ENCODE measurements at regions not wholly inside any gene's neighbourhood (a gene's known extent, or its start where the extent isn't known, plus 50 kb on each side); places are given as distances from the start of the nearest gene placed in this dataset.

GRCh38 chr12:22938323-22938722 lies 313.4 kb downstream of the ETNK1 start:
- Mint-ChIP-seq H3K9me3 (peaks cover 0 to 2% of the 10 kb centered on the region in 2 donors), H3K36me3 (ENCODE audit: insufficient read depth) (no peaks in the 10 kb centered on the region), H3K27ac (no peak overlapping the region), H3K4me3 (no peak overlapping the region), H3K27me3 (peaks cover 7 to 10% of the 10 kb centered on the region in 2 donors), H3K4me1 (ENCODE audit: low read depth in 2 of 2) (no peaks in the 10 kb centered on the region)
- DNase-seq, result no peak
- no peak for ATAC-seq (replicated peaks)

GRCh38 chr12:22951206-22951605 lies 326.2 kb downstream of the ETNK1 start:
- Mint-ChIP-seq H3K9me3 (peaks cover 0 to 8% of the 10 kb centered on the region in 2 donors), H3K27ac (no peak overlapping the region), H3K4me3 (no peak overlapping the region), H3K36me3 (ENCODE audit: insufficient read depth) (no peaks in the 10 kb centered on the region), H3K4me1 (ENCODE audit: low read depth in 2 of 2) (no peaks in the 10 kb centered on the region), H3K27me3 (no peaks in the 10 kb centered on the region)
- no peak for DNase-seq
- no peak for ATAC-seq (replicated peaks)

GRCh38 chr12:22956690-22957089 lies 331.7 kb downstream of the ETNK1 start:
- Mint-ChIP-seq H3K4me3 (no peak overlapping the region), H3K9me3 (peaks cover 0 to 8% of the 10 kb centered on the region in 2 donors), H3K27ac (no peak overlapping the region), H3K36me3 (ENCODE audit: insufficient read depth) (no peaks in the 10 kb centered on the region), H3K27me3 (no peaks in the 10 kb centered on the region), H3K4me1 (ENCODE audit: low read depth in 2 of 2) (no peaks in the 10 kb centered on the region)
- DNase-seq (no peak), ATAC-seq (replicated peaks) (no peak)

- Mint-ChIP-seq H3K27me3 (peaks cover 0 to 10% of the 10 kb centered on the region in 2 donors), H3K27ac (no peak overlapping the region), H3K36me3 (ENCODE audit: insufficient read depth) (no peaks in the 10 kb centered on the region), H3K4me3 (no peak overlapping the region), H3K4me1 (ENCODE audit: low read depth in 2 of 2) (no peaks in the 10 kb centered on the region), H3K9me3 (no peaks in the 10 kb centered on the region)
- ATAC-seq (replicated peaks), result no peak
- no peak for DNase-seq
Measured at GRCh38 chr12:22967171-22967570, 342.2 kb downstream of the ETNK1 start.

GRCh38 chr12:22969521-22969920 lies 344.6 kb downstream of the ETNK1 start:
- no peaks in the 10 kb centered on the region for H3K4me1 Mint-ChIP-seq (ENCODE audit: low read depth in 2 of 2)
- no peak for DNase-seq
- ATAC-seq (replicated peaks), result no peak
- H3K4me3 Mint-ChIP-seq, result no peak overlapping the region
- H3K27ac Mint-ChIP-seq, result no peak overlapping the region
- no peaks in the 10 kb centered on the region for H3K36me3 Mint-ChIP-seq (ENCODE audit: insufficient read depth)
- peaks cover 0 to 10% of the 10 kb centered on the region in 2 donors for H3K27me3 Mint-ChIP-seq
- no peaks in the 10 kb centered on the region for H3K9me3 Mint-ChIP-seq

GRCh38 chr12:22971247-22971646 lies 346.3 kb downstream of the ETNK1 start:
- Mint-ChIP-seq H3K9me3 (no peaks in the 10 kb centered on the region), H3K36me3 (ENCODE audit: insufficient read depth) (no peaks in the 10 kb centered on the region), H3K4me3 (no peak overlapping the region), H3K27me3 (no peaks in the 10 kb centered on the region), H3K4me1 (ENCODE audit: low read depth in 2 of 2) (no peaks in the 10 kb centered on the region), H3K27ac (no peak overlapping the region)
- no peak for ATAC-seq (replicated peaks)
- no peak for DNase-seq

GRCh38 chr12:22971701-22972191 lies 346.8 kb downstream of the ETNK1 start:
- Mint-ChIP-seq H3K4me1 (ENCODE audit: low read depth in 2 of 2) (no peaks in the 10 kb centered on the region), H3K9me3 (no peaks in the 10 kb centered on the region), H3K36me3 (ENCODE audit: insufficient read depth) (no peaks in the 10 kb centered on the region), H3K27ac (no peak overlapping the region), H3K4me3 (no peak overlapping the region), H3K27me3 (no peaks in the 10 kb centered on the region)
- ATAC-seq (replicated peaks) (no peak), DNase-seq (no peak)

GRCh38 chr12:22974865-22975264 lies 349.9 kb downstream of the ETNK1 start:
- Mint-ChIP-seq H3K27ac (no peak overlapping the region), H3K4me1 (ENCODE audit: low read depth in 2 of 2) (no peaks in the 10 kb centered on the region), H3K9me3 (peaks cover 0 to 3% of the 10 kb centered on the region in 2 donors), H3K27me3 (no peaks in the 10 kb centered on the region), H3K4me3 (no peak overlapping the region), H3K36me3 (ENCODE audit: insufficient read depth) (no peaks in the 10 kb centered on the region)
- no peak for DNase-seq
- no peak for ATAC-seq (replicated peaks)

- no peak for DNase-seq
- Mint-ChIP-seq H3K9me3 (peaks cover 0 to 3% of the 10 kb centered on the region in 2 donors), H3K4me3 (no peak overlapping the region), H3K36me3 (ENCODE audit: insufficient read depth) (no peaks in the 10 kb centered on the region), H3K27me3 (no peaks in the 10 kb centered on the region), H3K4me1 (ENCODE audit: low read depth in 2 of 2) (no peaks in the 10 kb centered on the region), H3K27ac (no peak overlapping the region)
- no peak for ATAC-seq (replicated peaks)
Measured at GRCh38 chr12:22978962-22979361, 354.0 kb downstream of the ETNK1 start.

GRCh38 chr12:22979854-22980469 lies 355.0 kb downstream of the ETNK1 start:
- H3K27ac Mint-ChIP-seq, result no peak overlapping the region
- no peak for ATAC-seq (replicated peaks)

GRCh38 chr12:22981711-22982110 lies 356.7 kb downstream of the ETNK1 start:
- Mint-ChIP-seq H3K27me3 (no peaks in the 10 kb centered on the region), H3K4me1 (ENCODE audit: low read depth in 2 of 2) (no peaks in the 10 kb centered on the region), H3K27ac (no peak overlapping the region), H3K4me3 (no peak overlapping the region), H3K36me3 (ENCODE audit: insufficient read depth) (no peaks in the 10 kb centered on the region), H3K9me3 (peaks cover 0 to 3% of the 10 kb centered on the region in 2 donors)
- ATAC-seq (replicated peaks), result no peak
- no peak for DNase-seq

More at GRCh38 chr12:22979854-22980469, 355.0 kb downstream of the ETNK1 start:
- Mint-ChIP-seq H3K27me3 (no peaks in the 10 kb centered on the region), H3K4me1 (ENCODE audit: low read depth in 2 of 2) (no peaks in the 10 kb centered on the region), H3K36me3 (ENCODE audit: insufficient read depth) (no peaks in the 10 kb centered on the region), H3K9me3 (peaks cover 0 to 3% of the 10 kb centered on the region in 2 donors), H3K4me3 (no peak overlapping the region)
- no peak for DNase-seq

- Mint-ChIP-seq H3K27ac (no peak overlapping the region), H3K4me1 (ENCODE audit: low read depth in 2 of 2) (no peaks in the 10 kb centered on the region), H3K27me3 (no peaks in the 10 kb centered on the region), H3K4me3 (no peak overlapping the region), H3K36me3 (ENCODE audit: insufficient read depth) (no peaks in the 10 kb centered on the region), H3K9me3 (peaks cover 0 to 2% of the 10 kb centered on the region in 2 donors)
- DNase-seq (no peak), ATAC-seq (replicated peaks) (no peak)
Measured at GRCh38 chr12:22982635-22983034, 357.7 kb downstream of the ETNK1 start.

GRCh38 chr12:22986997-22987396 lies 362.0 kb downstream of the ETNK1 start:
- H3K9me3 Mint-ChIP-seq, result no peaks in the 10 kb centered on the region
- no peaks in the 10 kb centered on the region for H3K36me3 Mint-ChIP-seq (ENCODE audit: insufficient read depth)
- H3K4me1 Mint-ChIP-seq (ENCODE audit: low read depth in 2 of 2), result no peaks in the 10 kb centered on the region
- H3K27ac Mint-ChIP-seq, result no peak overlapping the region
- DNase-seq (no peak), ATAC-seq (replicated peaks) (no peak)
- no peak overlapping the region for H3K4me3 Mint-ChIP-seq
- H3K27me3 Mint-ChIP-seq, result no peaks in the 10 kb centered on the region

- no peaks in the 10 kb centered on the region for H3K27me3 Mint-ChIP-seq
- ATAC-seq (replicated peaks) (no peak), DNase-seq (no peak)
- no peaks in the 10 kb centered on the region for H3K4me1 Mint-ChIP-seq (ENCODE audit: low read depth in 2 of 2)
- no peaks in the 10 kb centered on the region for H3K36me3 Mint-ChIP-seq (ENCODE audit: insufficient read depth)
- no peak overlapping the region for H3K27ac Mint-ChIP-seq
- H3K9me3 Mint-ChIP-seq, result no peaks in the 10 kb centered on the region
- H3K4me3 Mint-ChIP-seq, result no peak overlapping the region
Measured at GRCh38 chr12:22990501-22990900, 365.5 kb downstream of the ETNK1 start.
